GM12878 (cell line): ENCODE measurements at regions not wholly inside any gene's neighbourhood (a gene's known extent, or its start where the extent isn't known, plus 50 kb on each side); places are given as distances from the start of the nearest gene placed in this dataset.

ENCODE experiments used
- ATAC-seq: fragments of 200-7000 bp; cut with Tn5 transposase; 3 replicates; pipeline ENCODE4 v1.9.1; 2020; ENCODE audit warnings: mild to moderate bottlenecking, moderate library complexity
- BruUV-seq: library from RNA; stranded (reverse); fragments of 400-500 nt; replicated peaks from 2 replicates; lab custom pipeline; 2021; lab: Mats Ljungman, UMichigan
- CTCF ChIA-PET: fragments of 300-600 bp; sonication (Branson Sonifier 250); formaldehyde crosslinking; extraction: SDS; loops from one replicate; lab custom pipeline; 2021; ENCODE audit warnings: inconsistent platforms; lab: Yijun Ruan, JAX
- POLR2A ChIA-PET: fragments of 350-600 bp; formaldehyde crosslinking; extraction: SDS; loops from one replicate; lab custom pipeline; 2021; ENCODE audit warnings: inconsistent platforms; lab: Charles Lee
- RAD21 ChIA-PET: fragments of 300-600 bp; sonication (Branson Sonifier 250); formaldehyde crosslinking; loops from one replicate; lab custom pipeline; 2023; ENCODE audit warnings: antibody characterized with exemption; ENCODE audit not compliant: unreplicated experiment; lab: Charles Lee
- SMC1A ChIA-PET: fragments of 300-600 bp; sonication (Branson Sonifier 250); formaldehyde crosslinking; loops from one replicate; lab custom pipeline; 2023; ENCODE audit not compliant: unreplicated experiment, uncharacterized antibody; lab: Charles Lee
- DNase-seq: peaks from one replicate; pipeline ENCODE4 v3.0.0-alpha.2; 2011; ENCODE audit warnings: low read depth, low spot score
- FAIRE-seq: peaks from 3 replicates; lab custom pipeline; 2011; peaks lifted over from hg19 to GRCh38; lab: Jason Lieb, UNC
- H2AFZ ChIP-seq: 2 replicates; pipeline ENCODE4 v1.6.0; 2011; ENCODE audit warnings: low read depth, low read length, control low read depth; ENCODE audit not compliant: control insufficient read depth
- H3K27ac ChIP-seq: 2 replicates; pipeline ENCODE4 v1.5.1; 2011; ENCODE audit warnings: control low read depth; ENCODE audit not compliant: control insufficient read depth, insufficient read depth
- H3K27me3 ChIP-seq, 2 experiments: replicated peaks in 1 of 2; 2 replicates each; pipeline versions ENCODE4 v1.6.0 to v1.6.1; 2011; ENCODE audit warnings: low read length in 1 of 2; ENCODE audit not compliant: control insufficient read depth in 2 of 2, insufficient read depth in 2 of 2
- H3K36me3 ChIP-seq, 2 experiments: 2 replicates each; pipeline ENCODE4 v1.5.1; 2011; ENCODE audit warnings: low read length in 1 of 2; ENCODE audit not compliant: control insufficient read depth in 2 of 2, insufficient read depth in 2 of 2
- H3K4me1 ChIP-seq: 2 replicates; pipeline ENCODE4 v1.6.1; 2011; ENCODE audit warnings: mild to moderate bottlenecking, low read length, moderate library complexity, mixed read lengths; ENCODE audit not compliant: control insufficient read depth, insufficient read depth
- H3K4me2 ChIP-seq: 2 replicates; pipeline ENCODE4 v1.6.0; 2011; ENCODE audit warnings: control low read depth; ENCODE audit not compliant: control insufficient read depth, insufficient read depth
- H3K4me3 ChIP-seq: fragments of 200-600 bp; sonication (generic); 2 replicates; pipeline ENCODE4 v1.5.1; 2016
- H3K79me2 ChIP-seq: 2 replicates; pipeline ENCODE4 v1.6.0; 2011; ENCODE audit warnings: low read length; ENCODE audit not compliant: control insufficient read depth, insufficient read depth
- H3K9ac ChIP-seq: 2 replicates; pipeline ENCODE4 v1.8.0; 2011; ENCODE audit warnings: low read length, control low read depth, mixed read lengths; ENCODE audit not compliant: control insufficient read depth, insufficient read depth
- H3K9me3 ChIP-seq: replicated peaks from 3 replicates; pipeline ENCODE4 v1.5.1; 2011; ENCODE audit warnings: mild to moderate bottlenecking, low read length; ENCODE audit not compliant: control insufficient read depth, insufficient read depth
- H4K20me1 ChIP-seq: 2 replicates; pipeline ENCODE4 v1.6.0; 2011; ENCODE audit not compliant: control insufficient read depth, insufficient read depth
- BCL11A ChIP-seq: IDR thresholded peaks from 2 replicates; pipeline ENCODE4 v1.6.1; 2011; ENCODE audit warnings: low read depth, low read length
- BHLHE40 ChIP-seq, 2 experiments: fragments of 450-650 bp in 1 of 2; IDR thresholded peaks; 2 replicates each; pipeline ENCODE4 v1.6.1; 2011 to 2017; ENCODE audit warnings: low read depth in 2 of 2, borderline replicate concordance in 1 of 2, improper control_type of control experiment in 1 of 2, low read length in 1 of 2, mild to moderate bottlenecking in 1 of 2
- BRCA1 ChIP-seq: IDR thresholded peaks from 2 replicates; pipeline ENCODE4 v1.6.1; 2011; ENCODE audit warnings: low read depth, low read length, improper control_type of control experiment
- CBX5 ChIP-seq: sonication (generic); IDR thresholded peaks from 2 replicates; pipeline ENCODE4 v1.6.1; 2016; ENCODE audit warnings: low read depth, moderate library complexity, mild to moderate bottlenecking, inconsistent platforms
- CREB1 ChIP-seq: IDR thresholded peaks from 2 replicates; pipeline ENCODE4 v1.6.1; 2012; ENCODE audit warnings: low read depth, mild to moderate bottlenecking, inconsistent platforms
- FOXK2 ChIP-seq: fragments of 450-650 bp; IDR thresholded peaks from 2 replicates; pipeline ENCODE4 v1.6.1; 2017; ENCODE audit warnings: mild to moderate bottlenecking, moderate library complexity
- FOXM1 ChIP-seq: IDR thresholded peaks from 2 replicates; pipeline ENCODE4 v1.6.1; 2012; ENCODE audit warnings: low read depth, mild to moderate bottlenecking, inconsistent platforms, low read length, moderate library complexity
- HDAC2 ChIP-seq: fragments of 200-600 bp; sonication (generic); IDR thresholded peaks from 2 replicates; pipeline ENCODE4 v1.6.1; 2017
- MEF2A ChIP-seq: IDR thresholded peaks from 2 replicates; pipeline ENCODE4 v1.6.1; 2011; ENCODE audit warnings: low read depth, mild to moderate bottlenecking, low read length, moderate library complexity; ENCODE audit not compliant: insufficient read depth
- NFIC ChIP-seq: IDR thresholded peaks from 2 replicates; pipeline ENCODE4 v1.6.1; 2012; ENCODE audit warnings: low read depth, mild to moderate bottlenecking, inconsistent platforms, low read length, moderate library complexity
- NR2C1 ChIP-seq: fragments of 450-650 bp; IDR thresholded peaks from 2 replicates; pipeline ENCODE4 v1.6.1; 2017; ENCODE audit warnings: antibody characterized with exemption, mild to moderate bottlenecking, moderate library complexity
- SMAD5 ChIP-seq: IDR thresholded peaks from 2 replicates; pipeline ENCODE4 v1.6.1; 2016; ENCODE audit warnings: antibody characterized with exemption, low read depth
- WGBS: methylation state at CpG from one replicate; pipeline ENCODE4 v1.1.6; 2016; ENCODE audit warnings: low lambda C conversion rate; ENCODE audit not compliant: insufficient replicate concordance, insufficient coverage; ENCODE audit errors: missing lambda C conversion rate; 5-methylcytosine and 5-hydroxymethylcytosine counted together
- in situ Hi-C: fragments of 300-500 bp; cut with MboI; formaldehyde crosslinking; loops from 9 replicates; pipeline ENCODE4 v1.14.3; 2018; ENCODE audit warnings: mixed read lengths
- intact Hi-C: fragments of 100-400 bp; cut with micrococcal nuclease; formaldehyde crosslinking; loops from one replicate; pipeline ENCODE4 v1.14.2; 2022; ENCODE audit not compliant: unreplicated experiment
- TF ChIP-seq, protein P1 (sequence below): IDR thresholded peaks from 2 replicates; pipeline ENCODE4 v1.6.1; 2011; ENCODE audit warnings: borderline replicate concordance, low read depth, mild to moderate bottlenecking, moderate library complexity, mixed read lengths, low read length; ENCODE audit not compliant: insufficient read depth; ENCODE audit errors: extremely low read length
- TF ChIP-seq, protein P2 (sequence below): IDR thresholded peaks from 2 replicates; pipeline ENCODE4 v1.6.1; 2012; ENCODE audit warnings: low read depth, low read length, improper control_type of control experiment
- TF ChIP-seq, protein P3 (sequence below): fragments of 450-650 bp; IDR thresholded peaks from 2 replicates; pipeline ENCODE4 v1.6.1; 2017; ENCODE audit warnings: mild to moderate bottlenecking, moderate library complexity
- TF ChIP-seq, protein P4 (sequence below): IDR thresholded peaks from 2 replicates; pipeline ENCODE4 v1.6.1; 2012; ENCODE audit warnings: low read depth, low read length, improper control_type of control experiment

DNA sequence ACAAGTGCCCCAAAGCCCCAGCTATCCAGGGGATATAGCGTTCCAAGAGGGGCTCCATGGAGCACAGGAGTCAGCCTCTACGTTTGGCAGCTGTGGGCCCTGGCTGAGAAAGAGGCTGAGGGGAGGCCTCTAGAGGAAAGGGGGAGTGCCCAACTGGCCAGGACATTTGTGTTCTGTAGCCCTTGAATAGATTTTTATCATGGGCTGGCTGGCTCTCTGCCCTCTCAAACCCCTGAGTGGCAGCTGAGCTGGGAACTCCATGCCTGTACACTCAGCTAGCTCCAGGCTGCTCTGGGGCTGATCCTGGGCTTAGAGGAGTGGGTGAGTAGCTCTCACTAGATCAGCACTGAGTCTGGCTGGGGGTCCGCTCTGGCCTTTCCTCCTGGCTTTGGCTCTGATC lies 285.0 kb downstream of the ZSWIM6 start (continued):
- TF ChIP-seq SMAD5, result no peak
- TF ChIP-seq, protein P1, sequence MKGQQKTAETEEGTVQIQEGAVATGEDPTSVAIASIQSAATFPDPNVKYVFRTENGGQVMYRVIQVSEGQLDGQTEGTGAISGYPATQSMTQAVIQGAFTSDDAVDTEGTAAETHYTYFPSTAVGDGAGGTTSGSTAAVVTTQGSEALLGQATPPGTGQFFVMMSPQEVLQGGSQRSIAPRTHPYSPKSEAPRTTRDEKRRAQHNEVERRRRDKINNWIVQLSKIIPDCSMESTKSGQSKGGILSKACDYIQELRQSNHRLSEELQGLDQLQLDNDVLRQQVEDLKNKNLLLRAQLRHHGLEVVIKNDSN, result no peak

DNA sequence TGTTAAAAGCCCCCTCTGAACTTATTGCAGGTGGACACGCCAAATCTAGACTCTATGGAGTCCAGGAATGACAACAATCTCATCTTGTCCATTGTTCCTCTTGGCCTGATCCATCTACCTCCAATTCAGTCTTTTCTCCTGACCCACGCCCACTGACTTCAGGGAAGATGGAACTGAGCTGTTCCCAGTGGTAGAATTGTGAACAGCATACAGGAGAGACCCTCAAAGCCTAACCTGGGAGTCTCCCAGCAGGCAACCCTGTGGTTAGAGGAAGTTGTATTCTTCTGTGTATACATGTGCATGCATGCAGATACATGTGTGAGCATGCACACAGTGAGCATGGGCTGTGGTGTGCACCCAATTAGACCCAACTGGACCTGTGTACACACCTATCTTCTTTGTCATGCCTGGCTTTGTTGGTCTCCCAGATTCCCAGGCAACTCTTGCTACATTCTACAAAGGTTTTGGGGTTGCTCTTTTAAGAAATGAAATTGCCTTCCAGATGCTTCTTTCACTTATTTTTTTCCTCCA lies 286.0 kb downstream of the ZSWIM6 start:
- no peak overlapping the region for H3K4me2 ChIP-seq
- RAD21 ChIA-PET, result no interaction called here
- TF ChIP-seq, protein P2, sequence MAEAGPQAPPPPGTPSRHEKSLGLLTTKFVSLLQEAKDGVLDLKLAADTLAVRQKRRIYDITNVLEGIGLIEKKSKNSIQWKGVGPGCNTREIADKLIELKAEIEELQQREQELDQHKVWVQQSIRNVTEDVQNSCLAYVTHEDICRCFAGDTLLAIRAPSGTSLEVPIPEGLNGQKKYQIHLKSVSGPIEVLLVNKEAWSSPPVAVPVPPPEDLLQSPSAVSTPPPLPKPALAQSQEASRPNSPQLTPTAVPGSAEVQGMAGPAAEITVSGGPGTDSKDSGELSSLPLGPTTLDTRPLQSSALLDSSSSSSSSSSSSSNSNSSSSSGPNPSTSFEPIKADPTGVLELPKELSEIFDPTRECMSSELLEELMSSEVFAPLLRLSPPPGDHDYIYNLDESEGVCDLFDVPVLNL, result no peak
- no peak for TF ChIP-seq FOXM1
- TF ChIP-seq CBX5, result no peak
- TF ChIP-seq, protein P3, sequence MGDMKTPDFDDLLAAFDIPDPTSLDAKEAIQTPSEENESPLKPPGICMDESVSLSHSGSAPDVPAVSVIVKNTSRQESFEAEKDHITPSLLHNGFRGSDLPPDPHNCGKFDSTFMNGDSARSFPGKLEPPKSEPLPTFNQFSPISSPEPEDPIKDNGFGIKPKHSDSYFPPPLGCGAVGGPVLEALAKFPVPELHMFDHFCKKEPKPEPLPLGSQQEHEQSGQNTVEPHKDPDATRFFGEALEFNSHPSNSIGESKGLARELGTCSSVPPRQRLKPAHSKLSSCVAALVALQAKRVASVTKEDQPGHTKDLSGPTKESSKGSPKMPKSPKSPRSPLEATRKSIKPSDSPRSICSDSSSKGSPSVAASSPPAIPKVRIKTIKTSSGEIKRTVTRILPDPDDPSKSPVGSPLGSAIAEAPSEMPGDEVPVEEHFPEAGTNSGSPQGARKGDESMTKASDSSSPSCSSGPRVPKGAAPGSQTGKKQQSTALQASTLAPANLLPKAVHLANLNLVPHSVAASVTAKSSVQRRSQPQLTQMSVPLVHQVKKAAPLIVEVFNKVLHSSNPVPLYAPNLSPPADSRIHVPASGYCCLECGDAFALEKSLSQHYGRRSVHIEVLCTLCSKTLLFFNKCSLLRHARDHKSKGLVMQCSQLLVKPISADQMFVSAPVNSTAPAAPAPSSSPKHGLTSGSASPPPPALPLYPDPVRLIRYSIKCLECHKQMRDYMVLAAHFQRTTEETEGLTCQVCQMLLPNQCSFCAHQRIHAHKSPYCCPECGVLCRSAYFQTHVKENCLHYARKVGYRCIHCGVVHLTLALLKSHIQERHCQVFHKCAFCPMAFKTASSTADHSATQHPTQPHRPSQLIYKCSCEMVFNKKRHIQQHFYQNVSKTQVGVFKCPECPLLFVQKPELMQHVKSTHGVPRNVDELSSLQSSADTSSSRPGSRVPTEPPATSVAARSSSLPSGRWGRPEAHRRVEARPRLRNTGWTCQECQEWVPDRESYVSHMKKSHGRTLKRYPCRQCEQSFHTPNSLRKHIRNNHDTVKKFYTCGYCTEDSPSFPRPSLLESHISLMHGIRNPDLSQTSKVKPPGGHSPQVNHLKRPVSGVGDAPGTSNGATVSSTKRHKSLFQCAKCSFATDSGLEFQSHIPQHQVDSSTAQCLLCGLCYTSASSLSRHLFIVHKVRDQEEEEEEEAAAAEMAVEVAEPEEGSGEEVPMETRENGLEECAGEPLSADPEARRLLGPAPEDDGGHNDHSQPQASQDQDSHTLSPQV, result no peak
- TF ChIP-seq BRCA1, result no peak
- TF ChIP-seq BCL11A, result no peak
- no peak for TF ChIP-seq FOXK2
- no peak for TF ChIP-seq MEF2A
- TF ChIP-seq, protein P4, sequence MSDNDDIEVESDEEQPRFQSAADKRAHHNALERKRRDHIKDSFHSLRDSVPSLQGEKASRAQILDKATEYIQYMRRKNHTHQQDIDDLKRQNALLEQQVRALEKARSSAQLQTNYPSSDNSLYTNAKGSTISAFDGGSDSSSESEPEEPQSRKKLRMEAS, result no peak
- no peak for TF ChIP-seq NR2C1
- TF ChIP-seq HDAC2, result no peak
- TF ChIP-seq BHLHE40 (IDR thresholded peaks at IDR 0.05; ENCODE audit: borderline replicate concordance in 1 of 2, low read depth in 2 of 2, low read length in 1 of 2), result no peak
- TF ChIP-seq CREB1, result no peak
- TF ChIP-seq NFIC, result no peak

More for the DNA sequence above, 286.0 kb downstream of the ZSWIM6 start:
- ChIA-PET CTCF (no interaction called here), SMC1A (no interaction called here), POLR2A (no interaction called here)
- intact Hi-C loops, result no loop called here
- no peak overlapping the region for H3K9ac ChIP-seq
- no peaks in the 10 kb centered on the region; the same call in 1 of the 2 replicates for H4K20me1 ChIP-seq
- FAIRE-seq (no peak), DNase-seq (no peak), ATAC-seq (no peak)
- in situ Hi-C loops, result no loop called here
- H3K36me3 ChIP-seq, result no peaks in the 10 kb centered on the region
- BruUV-seq, result no TSS peak
- H3K4me1 ChIP-seq, result no peaks in the 10 kb centered on the region
- 0% methylated on average over 2 of the region's 2 CpGs for WGBS
- no peaks in the 10 kb centered on the region for H3K9me3 ChIP-seq
- H2AFZ ChIP-seq, result no peak overlapping the region
- no peak overlapping the region for H3K4me3 ChIP-seq
- H3K27me3 ChIP-seq, result no peaks in the 10 kb centered on the region; a peak in 1 of 4 replicates
- no peaks in the 10 kb centered on the region for H3K79me2 ChIP-seq
- no peak overlapping the region for H3K27ac ChIP-seq
